HG03064 (cell line): ENCODE measurements at regions not wholly inside any gene's neighbourhood (a gene's known extent, or its start where the extent isn't known, plus 50 kb on each side); places are given as distances from the start of the nearest gene placed in this dataset.

Experiments used
- ATAC-seq: cut with Tn5 transposase; IDR thresholded peaks from one replicate; pipeline ENCODE4 v1.9.1; 2021; ENCODE audit warnings: low read depth; ENCODE audit not compliant: unreplicated experiment

DNA sequence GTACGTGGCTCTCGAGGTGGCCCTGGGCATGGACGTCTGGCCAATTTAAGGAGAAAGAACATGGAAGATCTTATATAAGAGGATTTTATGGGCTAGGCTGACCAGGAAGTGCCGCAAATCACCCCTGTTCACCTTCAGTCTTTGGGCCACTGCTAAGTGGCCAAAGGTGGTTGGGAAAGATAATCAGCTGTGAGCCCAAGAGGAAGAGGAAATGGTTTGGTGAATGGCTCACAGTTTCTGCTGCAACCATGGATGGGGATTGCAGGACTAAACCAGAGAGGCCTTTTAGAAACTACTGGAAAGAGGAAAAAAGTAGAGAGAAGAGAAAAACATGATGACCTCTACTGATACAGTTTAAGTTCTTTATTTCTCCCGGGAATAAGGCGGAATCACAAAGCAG is 96.0 kb upstream of the ARHGAP20 start:
- no peak for ATAC-seq

DNA sequence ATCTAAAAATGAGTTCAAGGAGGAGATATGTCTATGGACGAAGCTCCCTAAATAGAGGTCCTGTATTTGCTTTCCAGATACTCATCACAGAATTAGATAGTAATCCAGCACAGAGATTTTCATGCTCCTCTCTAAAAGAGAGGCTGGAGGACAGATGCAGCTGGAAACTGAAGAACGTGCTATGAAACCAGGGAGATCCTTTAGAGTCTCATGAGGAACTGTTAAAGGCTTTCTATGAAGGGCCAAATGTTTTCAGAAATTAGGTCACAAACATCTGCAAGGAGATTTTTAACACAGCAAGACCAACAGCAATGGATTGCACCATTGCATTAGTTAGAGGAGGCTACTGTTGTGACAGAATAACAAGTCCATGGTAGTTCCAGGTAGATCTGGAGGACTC is 95.6 kb upstream of the ARHGAP20 start:
- no peak for ATAC-seq

DNA sequence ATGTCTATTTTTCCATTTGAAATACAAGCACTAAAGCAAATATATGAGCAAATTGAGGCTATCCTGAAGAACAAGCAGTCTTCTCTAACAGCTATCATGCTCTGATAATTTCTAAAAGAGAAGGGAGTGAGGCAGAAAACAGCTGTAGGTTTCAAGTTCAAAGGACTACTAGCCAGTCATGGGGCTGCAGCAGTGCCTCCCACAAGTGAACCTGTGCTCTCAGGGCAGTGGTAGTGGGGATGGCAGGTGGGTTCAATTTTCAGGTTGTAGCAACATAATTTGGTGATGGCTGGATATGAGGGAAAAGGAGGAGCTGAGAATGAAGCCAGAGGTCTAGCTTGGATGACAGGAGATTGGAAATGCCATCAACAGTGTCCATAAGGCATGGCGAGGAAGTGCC is 93.5 kb upstream of the ARHGAP20 start:
- ATAC-seq: no peak

DNA sequence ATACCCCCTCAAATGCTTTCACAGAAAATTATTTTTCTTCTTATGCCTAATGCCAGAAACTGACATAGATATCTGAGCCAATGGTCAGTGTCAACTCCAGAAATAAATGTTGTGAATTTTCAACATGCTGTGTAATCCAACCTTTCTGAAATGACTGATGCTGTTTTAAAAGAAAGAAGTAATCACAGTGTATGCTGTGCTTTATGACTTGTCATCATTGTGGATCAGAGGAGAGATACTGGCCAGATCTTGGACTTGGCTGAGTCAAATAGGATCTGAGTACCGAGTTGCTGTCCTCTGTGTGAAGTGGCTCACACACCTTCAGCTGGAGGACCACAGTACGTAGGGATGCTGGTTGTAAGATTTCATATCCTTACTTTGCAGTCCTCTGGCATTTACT is 89.9 kb upstream of the ARHGAP20 start:
- ATAC-seq: no peak

DNA sequence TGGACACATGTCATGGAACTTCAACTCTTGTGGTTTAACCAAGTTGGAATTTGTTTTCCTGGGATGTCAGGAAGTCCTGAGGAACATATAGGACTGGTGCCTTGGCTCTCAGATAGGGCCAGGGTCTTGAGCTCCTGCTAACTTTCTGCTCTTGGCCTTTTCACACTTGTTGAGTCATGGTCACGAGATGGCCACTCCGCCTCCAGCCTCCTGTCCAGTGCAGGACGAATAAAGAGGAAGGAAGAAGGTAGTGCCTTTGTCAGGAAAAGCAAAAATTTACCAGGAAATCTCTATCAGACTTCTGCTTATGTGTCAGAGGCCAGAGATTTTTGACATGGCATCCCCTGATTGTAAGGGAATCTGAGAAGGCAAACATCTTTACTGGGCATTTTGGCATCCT is 89.1 kb upstream of the ARHGAP20 start:
- ATAC-seq: no peak

DNA sequence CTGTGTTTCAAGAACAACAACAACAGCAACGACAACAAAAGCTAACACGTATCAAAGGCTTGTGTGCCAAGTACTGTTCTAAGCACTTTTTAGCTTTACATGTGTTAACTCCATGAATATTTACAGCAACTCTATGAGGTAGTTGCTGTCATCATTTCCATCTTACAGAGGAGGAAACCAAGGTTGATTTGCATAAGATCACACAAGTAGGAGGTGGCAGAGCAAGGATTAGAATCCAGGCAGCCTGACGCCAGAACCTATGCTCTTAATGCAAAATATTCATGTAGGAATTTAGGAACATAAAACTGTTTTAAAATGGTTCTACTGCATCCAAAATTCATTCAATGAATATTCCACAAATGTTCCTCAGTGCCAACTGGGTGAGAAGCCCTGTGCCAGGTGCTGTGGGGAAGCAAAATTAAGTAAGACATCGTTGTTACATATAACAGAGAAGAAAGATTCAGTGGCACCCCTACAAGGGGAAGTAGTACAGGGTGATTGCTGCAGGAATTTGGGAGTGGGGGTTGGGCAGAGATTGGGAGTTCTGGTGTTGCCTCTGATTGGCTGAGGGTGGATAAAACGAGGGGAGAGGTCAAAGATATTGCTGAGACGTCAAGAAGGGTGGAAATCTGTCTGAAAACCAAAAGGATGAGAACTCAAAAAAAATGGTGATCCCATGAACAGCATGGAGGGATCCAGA is 86.1 kb upstream of the ARHGAP20 start:
- no peak for ATAC-seq

DNA sequence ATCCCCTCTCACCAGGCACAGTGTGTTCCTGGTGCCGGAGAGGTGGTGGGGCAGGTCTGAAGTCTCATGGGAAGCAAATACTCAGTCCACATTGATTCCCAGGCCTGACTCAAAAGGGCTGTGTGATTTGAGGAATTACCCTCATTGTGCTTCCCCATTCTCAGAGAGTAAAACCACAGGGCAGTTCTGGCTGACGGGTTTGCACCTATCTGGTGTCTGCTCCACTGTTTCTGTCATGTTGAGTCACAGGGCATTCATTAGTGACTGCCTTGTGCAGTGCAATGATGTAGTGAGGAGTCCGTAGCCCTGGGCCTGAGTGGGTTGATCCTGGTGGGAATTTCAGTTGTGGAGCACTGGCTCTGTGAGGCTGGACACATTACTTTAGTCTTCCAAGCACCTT is 85.2 kb upstream of the ARHGAP20 start:
- peak; percentile 73 for ATAC-seq

DNA sequence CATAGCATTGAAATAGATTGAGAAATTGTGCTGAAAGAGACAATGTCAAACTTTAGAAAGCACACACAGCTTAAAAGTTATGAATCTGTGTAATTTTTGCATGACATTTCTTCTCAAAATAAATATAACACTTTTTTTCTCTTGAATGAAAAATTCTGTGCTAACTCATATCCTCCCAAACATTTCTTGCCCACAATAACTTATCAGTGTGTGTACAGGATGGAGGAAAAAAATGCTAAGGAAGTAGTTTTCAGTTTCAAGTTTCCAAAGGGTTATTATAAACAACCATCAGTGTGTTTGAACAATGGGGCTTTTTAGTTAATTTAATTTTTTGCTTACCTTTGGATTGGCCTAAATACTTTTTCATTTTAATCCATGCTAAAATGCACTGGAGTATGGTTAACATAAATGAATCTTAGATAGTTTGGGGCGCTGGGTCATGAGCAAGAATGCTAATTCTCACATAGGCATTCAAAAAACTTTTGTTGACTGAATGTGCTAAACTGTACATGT is 82.9 kb upstream of the ARHGAP20 start:
- ATAC-seq: no peak

DNA sequence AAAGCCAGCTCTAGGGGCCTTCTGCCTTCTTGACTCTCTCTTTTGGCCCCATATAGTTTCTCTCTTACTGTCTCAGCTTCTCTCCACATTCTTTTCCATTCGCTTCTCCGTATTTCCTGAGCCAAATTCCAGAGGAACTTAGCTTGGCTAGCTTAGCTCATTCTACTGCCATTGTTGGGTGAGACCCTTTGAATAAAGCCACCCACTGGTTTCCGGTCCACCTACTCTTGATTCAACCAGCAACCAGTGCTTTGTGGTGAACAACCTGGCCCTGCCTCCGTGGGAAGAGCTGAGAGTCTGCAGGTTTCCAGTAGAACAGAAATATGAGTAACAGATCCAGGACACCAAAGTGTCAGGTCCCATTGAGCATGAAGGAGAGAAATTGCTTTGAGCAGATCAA is 81.3 kb upstream of the ARHGAP20 start:
- no peak for ATAC-seq

DNA sequence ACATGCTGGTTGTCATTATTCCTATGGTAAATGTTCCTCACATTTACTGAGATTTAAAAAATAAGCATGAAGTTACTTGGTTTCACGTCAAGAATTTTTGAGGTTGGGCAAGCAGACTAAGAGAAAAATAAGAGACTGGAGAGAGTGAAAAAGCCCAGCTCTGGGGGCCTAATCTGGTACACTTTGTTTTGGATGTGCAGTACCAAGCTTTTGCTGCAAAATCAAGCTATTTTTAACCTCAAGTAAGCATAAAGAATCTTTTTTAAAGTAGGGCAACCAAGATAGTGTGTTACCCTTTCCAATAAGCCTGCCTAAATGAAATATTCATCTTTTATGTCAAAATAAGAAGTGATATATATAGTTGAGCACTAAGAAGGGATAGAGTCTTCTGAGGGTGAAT is 79.4 kb upstream of the ARHGAP20 start:
- no peak for ATAC-seq

DNA sequence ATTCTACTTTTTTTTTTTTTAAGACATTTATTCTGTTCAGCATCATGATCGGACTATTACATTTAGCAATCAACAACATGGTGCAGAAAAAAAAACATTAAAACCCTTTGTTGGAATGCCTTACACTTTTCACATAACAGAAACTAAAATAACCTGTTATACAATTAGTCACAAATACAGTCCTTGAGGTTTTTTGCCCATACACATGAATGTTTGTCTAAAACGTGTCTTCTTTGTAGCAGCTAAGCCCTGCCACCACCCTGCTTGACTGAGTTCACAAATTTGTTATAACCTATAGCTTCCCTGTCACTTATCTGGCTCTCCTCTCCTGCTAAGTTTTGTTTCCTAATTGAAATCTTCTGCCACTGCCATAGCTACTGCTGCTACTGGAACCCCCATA is 75.4 kb upstream of the ARHGAP20 start:
- no peak for ATAC-seq

DNA sequence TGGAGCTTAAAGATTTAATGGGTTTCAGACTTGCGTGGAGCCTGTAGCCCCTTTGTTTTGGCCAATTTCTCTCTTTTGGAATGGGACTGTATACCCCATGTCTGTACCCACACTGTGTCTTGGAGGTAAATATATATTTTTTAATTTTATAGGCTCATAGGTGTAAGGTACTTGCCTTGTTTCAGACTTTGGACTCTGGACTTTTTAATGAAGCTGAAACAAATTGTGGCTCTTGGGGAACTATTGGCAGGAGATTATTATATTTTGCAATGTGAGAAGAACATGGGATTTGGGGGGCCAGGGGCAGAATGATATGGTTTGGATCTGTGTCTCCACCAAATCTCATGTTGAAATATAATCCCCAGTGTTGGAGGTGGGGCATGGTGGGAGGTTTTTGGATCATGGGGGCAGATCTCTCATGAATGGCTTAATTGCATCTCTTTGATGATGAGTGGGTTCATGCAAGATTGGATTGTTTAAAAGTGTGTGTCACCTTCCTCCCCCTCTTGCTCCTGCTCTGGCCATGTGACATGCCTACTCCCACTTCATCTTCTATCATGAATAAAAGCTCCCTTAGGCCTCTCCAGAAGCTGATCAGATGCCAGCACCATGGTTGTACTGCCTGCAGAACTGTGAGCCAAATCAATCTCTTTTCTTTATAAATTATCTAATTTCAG is 74.1 kb upstream of the ARHGAP20 start:
- no peak for ATAC-seq

DNA sequence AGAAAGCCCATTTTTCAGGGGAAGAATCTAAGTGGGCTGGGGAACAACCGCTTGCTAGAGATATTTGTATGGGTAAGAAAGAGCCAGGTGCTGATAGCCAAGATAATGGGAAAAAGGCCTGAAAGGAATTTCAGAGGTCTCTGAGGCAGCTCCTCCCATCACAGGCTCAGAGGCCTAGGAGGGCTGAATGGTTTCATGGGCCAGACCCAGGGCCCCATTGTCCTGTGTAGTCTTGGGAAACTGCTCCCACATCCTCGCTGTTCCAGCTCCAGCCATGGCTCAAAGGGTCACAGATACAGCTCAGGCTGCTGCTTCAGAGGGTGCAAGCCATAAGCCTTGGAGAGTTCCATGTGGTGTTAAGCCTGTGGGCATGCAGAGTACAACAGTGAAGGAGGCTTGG is 73.2 kb upstream of the ARHGAP20 start:
- ATAC-seq: no peak

DNA sequence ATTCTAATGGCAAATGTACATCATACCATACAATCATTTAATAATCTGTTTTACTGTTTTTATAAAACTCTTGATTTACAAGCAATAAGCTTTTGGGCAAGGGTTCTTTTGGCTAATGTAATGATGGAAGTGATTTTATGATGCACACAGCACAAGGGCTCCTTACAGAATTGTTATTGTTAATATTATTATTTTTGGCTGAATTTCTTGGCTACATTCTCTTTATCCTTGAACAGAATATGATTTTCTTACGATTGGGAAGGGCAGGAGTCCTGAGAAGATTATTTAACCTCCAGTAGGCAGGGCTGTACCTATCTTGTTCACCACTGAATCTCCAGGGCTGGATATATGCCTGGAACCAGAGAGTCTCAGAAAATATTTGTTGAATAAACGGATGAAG is 70.4 kb upstream of the ARHGAP20 start:
- no peak for ATAC-seq

DNA sequence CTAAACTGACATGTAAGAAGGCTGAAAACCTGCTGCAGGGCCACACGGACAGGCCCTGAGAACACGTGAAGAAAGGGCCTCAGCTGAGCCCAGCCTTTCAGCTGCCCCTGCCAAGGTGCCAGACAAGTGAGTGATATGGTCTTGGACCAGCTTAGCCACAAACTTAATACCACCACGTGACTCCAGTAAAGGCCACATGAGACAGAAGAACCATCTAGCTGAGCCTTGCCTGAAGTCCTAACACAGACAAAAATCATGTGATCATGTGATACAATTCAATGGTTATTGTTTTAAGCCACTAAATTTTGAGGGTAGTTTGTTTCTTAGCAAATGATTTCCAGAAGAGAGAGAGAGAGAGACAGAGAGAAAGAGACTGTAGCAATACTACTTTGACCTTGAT is 66.9 kb upstream of the ARHGAP20 start:
- no peak for ATAC-seq

DNA sequence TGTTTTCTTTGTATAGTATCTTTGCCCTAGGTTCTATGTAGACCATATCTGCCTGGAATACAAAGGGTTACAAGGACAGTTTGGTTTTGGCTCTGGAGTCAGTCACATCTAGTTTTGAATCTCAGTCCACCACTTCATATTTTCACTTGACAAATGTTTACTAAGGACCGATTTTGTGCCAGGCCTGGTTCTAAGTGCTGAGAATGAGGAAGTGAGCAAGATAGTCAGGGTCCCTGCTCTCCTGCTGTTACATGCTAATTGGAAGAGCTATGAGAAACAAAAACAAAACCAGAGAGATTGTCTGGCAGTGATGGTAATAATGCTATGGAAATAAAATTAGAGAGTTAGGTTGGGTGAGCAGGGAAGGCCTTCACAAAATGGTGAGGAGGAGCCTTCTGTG is 66.1 kb upstream of the ARHGAP20 start:
- peak; percentile 61 for ATAC-seq

DNA sequence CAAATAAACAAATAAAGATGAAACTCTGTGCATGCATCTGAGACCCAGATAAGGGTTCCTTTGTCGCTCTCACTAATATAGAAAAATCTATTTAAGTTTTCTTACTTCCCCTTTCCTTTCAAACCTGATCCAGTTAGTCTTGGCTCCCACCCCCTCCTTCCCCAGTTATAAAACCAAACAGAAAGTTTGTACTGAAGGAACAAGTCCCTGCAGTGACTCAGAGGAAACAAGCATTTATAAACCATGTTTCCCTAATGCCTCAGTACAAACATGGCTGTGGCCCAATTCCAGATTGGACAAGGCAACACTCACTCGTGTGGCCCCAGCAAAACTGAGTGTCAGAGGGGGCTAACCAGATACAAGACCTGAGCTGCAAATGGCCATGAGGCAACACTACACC is 65.5 kb upstream of the ARHGAP20 start:
- ATAC-seq: no peak

DNA sequence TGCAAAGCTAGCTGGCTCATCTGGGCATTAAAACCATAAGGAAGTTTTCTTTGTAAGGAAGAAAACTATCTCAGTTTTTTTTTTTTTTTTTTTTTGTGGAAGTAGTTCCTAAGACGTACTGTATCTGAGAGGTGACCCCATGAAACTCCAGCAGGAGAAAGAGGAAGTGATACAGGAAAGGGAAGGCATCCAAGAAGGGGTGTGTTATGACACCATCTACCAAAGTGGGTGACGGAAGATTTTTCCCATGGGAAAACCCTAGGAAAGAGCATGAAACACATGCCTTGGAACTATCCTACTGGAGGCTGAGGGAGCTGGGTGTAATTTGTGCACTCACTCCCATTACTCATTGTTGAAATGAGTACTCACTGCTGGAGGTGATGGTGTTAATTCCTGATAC is 63.8 kb upstream of the ARHGAP20 start:
- no peak for ATAC-seq

DNA sequence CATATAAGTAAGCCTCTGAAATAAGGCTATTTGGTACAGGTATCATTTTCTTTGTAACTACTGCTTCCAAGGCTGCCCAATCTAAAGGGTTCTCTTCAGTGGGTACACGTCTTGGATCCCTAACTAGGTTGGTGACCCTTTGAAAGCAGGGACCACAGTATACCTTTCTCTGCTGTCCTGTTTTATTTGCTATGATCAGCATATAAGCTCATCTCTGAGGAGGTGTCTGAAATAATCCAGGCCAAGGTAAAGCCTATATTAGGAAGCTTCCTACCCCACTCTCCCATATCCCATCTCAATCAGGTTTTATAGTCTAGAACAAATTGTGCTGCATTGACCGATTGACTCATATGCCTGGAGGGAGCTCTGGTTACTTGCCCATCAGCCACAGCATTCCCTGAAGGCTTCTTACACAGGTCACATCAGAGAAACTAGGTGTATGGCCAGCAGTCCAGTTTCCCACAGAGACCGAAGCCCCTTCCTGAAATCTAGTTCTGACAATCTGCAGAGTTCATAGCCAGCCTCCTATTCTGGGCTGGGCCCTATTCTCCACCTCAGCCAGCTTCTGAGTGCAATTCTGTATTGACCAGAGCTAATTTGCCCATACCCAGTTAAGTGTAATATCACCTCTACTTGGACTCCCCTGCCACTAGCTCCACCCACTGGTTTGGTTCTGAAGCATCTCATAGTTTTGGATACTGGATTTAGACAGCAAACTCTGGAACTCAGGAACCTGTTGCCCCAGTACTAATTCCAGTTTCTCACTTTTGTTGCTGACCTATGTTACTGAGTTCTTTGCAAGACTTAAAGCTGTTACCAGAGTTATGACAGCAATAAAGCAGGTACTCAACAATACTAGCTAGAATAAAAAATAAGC is 62.1 kb upstream of the ARHGAP20 start:
- ATAC-seq: no peak

DNA sequence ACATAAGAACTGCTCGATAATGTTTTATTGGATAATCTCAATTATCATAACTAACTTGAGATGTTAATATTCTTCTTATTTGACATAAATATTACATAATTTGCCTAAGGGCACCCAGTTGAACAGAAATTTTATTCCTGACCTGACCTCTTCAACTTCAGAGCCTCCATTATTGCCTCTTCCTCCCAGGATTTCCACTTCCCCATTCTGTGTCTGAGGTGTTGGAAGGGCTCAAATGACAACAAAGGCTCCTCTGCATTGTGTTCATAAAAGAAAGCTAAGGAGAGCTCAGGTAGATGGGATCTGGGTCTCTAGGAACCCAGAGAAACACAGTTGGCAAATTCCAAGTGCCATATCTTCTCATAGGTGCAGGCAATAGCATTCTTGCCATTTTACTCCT is 61.2 kb upstream of the ARHGAP20 start:
- ATAC-seq: no peak

DNA sequence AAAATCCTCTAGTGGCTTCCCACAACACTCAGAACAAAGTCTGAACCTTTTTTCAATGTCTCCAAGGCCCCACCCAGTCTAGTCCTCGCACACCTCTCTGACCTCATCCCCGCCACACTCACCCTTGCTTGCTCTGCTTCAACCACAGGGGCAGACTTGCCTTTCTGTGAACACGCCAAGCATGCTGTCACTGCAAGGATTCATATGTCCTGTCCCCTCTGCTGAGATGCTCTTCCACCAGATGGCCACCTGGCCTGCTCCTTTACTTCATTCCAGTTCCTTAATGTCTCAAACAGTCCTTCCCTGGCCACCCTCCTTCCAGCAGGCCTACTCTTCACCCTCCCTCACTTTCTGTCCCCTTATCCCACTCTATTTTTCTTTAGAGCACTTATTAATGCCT is 60.6 kb upstream of the ARHGAP20 start:
- no peak for ATAC-seq
